Fibroblast of lung (primary cell): ENCODE measurements at regions not wholly inside any gene's neighbourhood (a gene's known extent, or its start where the extent isn't known, plus 50 kb on each side); places are given as distances from the start of the nearest gene placed in this dataset.

Source experiments
- CTCF ChIP-seq, 2 donors: IDR thresholded peaks in 1 of 2; conservative IDR thresholded peaks in 1 of 2; 1 replicate in 1 of 2; 2 replicates in 1 of 2; pipeline ENCODE4 v1.5.1; 2011 to 2012; ENCODE audit warnings: low read length in 2 of 2, control low read depth in 1 of 2, inconsistent platforms in 1 of 2, low read depth in 1 of 2, mild to moderate bottlenecking in 1 of 2
- EZH2 ChIP-seq: IDR thresholded peaks from 2 replicates; pipeline ENCODE4 v1.5.1; 2012; ENCODE audit warnings: low read length, control low read depth, mild to moderate bottlenecking; ENCODE audit errors: missing control alignments

- TF ChIP-seq CTCF (conservative IDR thresholded peaks at IDR 0.05 in 1 of 2, IDR thresholded peaks at IDR 0.05 in 1 of 2; ENCODE audit: low read depth in 1 of 2, low read length in 2 of 2), result no peak
- TF ChIP-seq EZH2, result no peak
These were observed 946.4 kb downstream of the PDHA2 start for GRCh38 chr4:96786306-96786705.
